Thoracic aorta (tissue), 2 donors: ENCODE measurements at regions not wholly inside any gene's neighbourhood (a gene's known extent, or its start where the extent isn't known, plus 50 kb on each side); places are given as distances from the start of the nearest gene placed in this dataset.

Experiments used
- ATAC-seq: fragments of 150-250 bp; one replicate; pipeline ENCODE4 v1.8.0; 2017; ENCODE audit warnings: low read depth; ENCODE audit not compliant: insufficient number of reproducible peaks, low FRiP score
- DNase-seq: peaks from one replicate; pipeline ENCODE4 v3.0.0-alpha.2; 2020; ENCODE audit warnings: low spot score
- H3K27ac ChIP-seq, 2 donors: fragments of 200-600 bp; sonication (generic); 1 replicate in 1 of 2; 2 replicates in 1 of 2; pipeline ENCODE4 v1.5.1; 2016; ENCODE audit warnings: mild to moderate bottlenecking in 2 of 2, moderate library complexity in 2 of 2
- H3K27me3 ChIP-seq: fragments of 200-600 bp; sonication (generic); replicated peaks from 2 replicates; pipeline ENCODE4 v1.6.0; 2016; ENCODE audit warnings: mild to moderate bottlenecking; ENCODE audit not compliant: insufficient read depth
- H3K36me3 ChIP-seq: fragments of 200-600 bp; sonication (generic); one replicate; pipeline ENCODE4 v1.5.1; 2016
- H3K4me1 ChIP-seq, 2 donors: fragments of 200-600 bp; sonication (generic); 1 replicate in 1 of 2; 2 replicates in 1 of 2; pipeline versions ENCODE4 v1.5.1 to v1.6.0; 2016; ENCODE audit warnings: low read depth in 2 of 2, mild to moderate bottlenecking in 1 of 2; ENCODE audit not compliant: control insufficient read depth in 1 of 2
- H3K4me3 ChIP-seq: fragments of 200-600 bp; sonication (generic); 2 replicates; pipeline ENCODE4 v1.5.1; 2016; ENCODE audit warnings: mild to moderate bottlenecking
- H3K9me3 ChIP-seq: fragments of 200-600 bp; sonication (generic); 2 replicates; pipeline ENCODE4 v1.5.1; 2016
- CTCF ChIP-seq: fragments of 200-600 bp; sonication (generic); IDR thresholded peaks from one replicate; pipeline ENCODE4 v1.5.1; 2019; ENCODE audit warnings: antibody characterized with exemption

- Histone ChIP-seq H3K36me3 (no peaks in the 10 kb centered on the region), H3K4me3 (no peak overlapping the region), H3K27me3 (no peaks in the 10 kb centered on the region), H3K4me1 (peaks cover 0 to 13% of the 10 kb centered on the region in 2 donors), H3K27ac (no peak overlapping the region), H3K9me3 (no peaks in the 10 kb centered on the region)
- DNase-seq (no peak), ATAC-seq (no peak)
- TF ChIP-seq CTCF, result no peak
Measured at GRCh38 chr13:103514188-103514587, 448.0 kb upstream of the SLC10A2 start.

- ATAC-seq (no peak), DNase-seq (no peak)
- no peaks in the 10 kb centered on the region for H3K36me3 ChIP-seq
- TF ChIP-seq CTCF, result peak; percentile 44
- peaks cover 0 to 13% of the 10 kb centered on the region in 2 donors for H3K4me1 ChIP-seq
- H3K27ac ChIP-seq, result no peak overlapping the region
- no peaks in the 10 kb centered on the region for H3K9me3 ChIP-seq
- no peak overlapping the region for H3K4me3 ChIP-seq
- H3K27me3 ChIP-seq, result no peaks in the 10 kb centered on the region
Measured at GRCh38 chr13:103510007-103510535, 443.9 kb upstream of the SLC10A2 start.

- no peak for ATAC-seq
Measured at GRCh38 chr13:103497404-103497803, 431.2 kb upstream of the SLC10A2 start.

GRCh38 chr13:103487841-103488240 lies 421.6 kb upstream of the SLC10A2 start:
- no peak for TF ChIP-seq CTCF
- ATAC-seq, result no peak
- Histone ChIP-seq H3K4me1 (no peaks in the 10 kb centered on the region), H3K9me3 (no peaks in the 10 kb centered on the region), H3K27ac (no peak overlapping the region), H3K36me3 (no peaks in the 10 kb centered on the region), H3K27me3 (no peaks in the 10 kb centered on the region), H3K4me3 (no peak overlapping the region)
- DNase-seq, result no peak

More at GRCh38 chr13:103497404-103497803, 431.2 kb upstream of the SLC10A2 start:
- no peak overlapping the region for H3K4me3 ChIP-seq
- no peak for DNase-seq
- no peaks in the 10 kb centered on the region for H3K27me3 ChIP-seq
- no peak overlapping the region for H3K27ac ChIP-seq
- no peaks in the 10 kb centered on the region for H3K36me3 ChIP-seq
- peaks cover 3% of the 10 kb centered on the region for H3K9me3 ChIP-seq
- H3K4me1 ChIP-seq, result no peaks in the 10 kb centered on the region
- TF ChIP-seq CTCF, result no peak

GRCh38 chr13:103473081-103473480 lies 406.9 kb upstream of the SLC10A2 start:
- no peaks in the 10 kb centered on the region for H3K4me1 ChIP-seq
- no peak overlapping the region for H3K27ac ChIP-seq
- H3K27me3 ChIP-seq, result no peaks in the 10 kb centered on the region
- H3K4me3 ChIP-seq, result no peak overlapping the region
- H3K36me3 ChIP-seq, result no peaks in the 10 kb centered on the region
- no peak for DNase-seq
- no peaks in the 10 kb centered on the region for H3K9me3 ChIP-seq
- no peak for ATAC-seq
- no peak for TF ChIP-seq CTCF
